Pancreas (tissue), 10 donors: ENCODE measurements at regions not wholly inside any gene's neighbourhood (a gene's known extent, or its start where the extent isn't known, plus 50 kb on each side); places are given as distances from the start of the nearest gene placed in this dataset.

ENCODE experiments used
- ATAC-seq, 4 donors: fragments of 200-7000 bp; cut with Tn5 transposase; one replicate each; pipeline versions ENCODE4 v1.8.0 to v1.9.1; 2020; ENCODE audit warnings: mild to moderate bottlenecking in 4 of 4, moderate library complexity in 4 of 4
- DNase-seq, 6 donors: peaks; one replicate each; pipeline ENCODE4 v3.0.0-alpha.2; 2020
- FAIRE-seq: peaks from 2 replicates; lab custom pipeline; 2012; peaks lifted over from hg19 to GRCh38; lab: Jason Lieb, UNC
- H3K27ac ChIP-seq, 4 donors: fragments of 200-600 bp; sonication (generic); 1 replicate in 3 of 4; 2 replicates in 1 of 4; pipeline versions ENCODE4 v1.5.0 to v1.8.0; 2020
- H3K27me3 ChIP-seq, 4 donors: fragments of 200-600 bp; one replicate each; pipeline ENCODE4 v1.8.0; 2021
- H3K36me3 ChIP-seq, 3 donors: fragments of 200-600 bp; sonication (generic) in 1 of 3; one replicate each; pipeline versions ENCODE4 v1.5.0 to v1.8.0; 2020 to 2021
- H3K4me1 ChIP-seq, 3 donors: fragments of 200-600 bp; one replicate each; pipeline ENCODE4 v1.8.0; 2021
- H3K4me3 ChIP-seq, 4 donors: fragments of 200-600 bp; sonication (generic) in 2 of 4; one replicate each; pipeline versions ENCODE4 v1.5.0 to v1.8.0; 2020 to 2021
- H3K9me3 ChIP-seq, 4 donors: fragments of 200-600 bp; one replicate each; pipeline ENCODE4 v1.8.0; 2021
- WGBS, 2 donors: extraction: QIAGEN DNeasy Blood & Tissue Kit; methylation state at CpG; one replicate each; pipeline ENCODE4 v1.1.7; 2013; 5-methylcytosine and 5-hydroxymethylcytosine counted together
- intact Hi-C, 3 donors: fragments of 100-400 bp; cut with DNase I; formaldehyde crosslinking; loops; one replicate each; pipeline versions ENCODE4 v1.11.1 to v1.14.2; 2022
- TF ChIP-seq, protein P1 (sequence below), 4 donors: fragments of 200-600 bp; sonication (generic) in 3 of 4; IDR thresholded peaks; one replicate each; pipeline versions ENCODE4 v1.5.0 to v1.8.0; 2021; ENCODE audit warnings: antibody characterized with exemption in 4 of 4
- donor health status: healthy with polysubstance abuse.
- donor health status: DM: no; HTN: no; CAD: no; lungs with moderate emphysema.
- donor health status: DM: no; HTN: no; CAD: no.
- donor health status: control.
- donor health status: control.
- donor health status: Bipolar disorder and iron deficiency.
- donor health status: DM: yes; HTN: yes; CAD: no.
- donor health status: DM: no; HTN: no; CAD: no.
- donor health status: DM: no; HTN: no; CAD: no.
- donor health status: DM: yes; HTN: yes; CAD: no.

- Histone ChIP-seq H3K4me3 (no peak overlapping the region), H3K27ac (no peak overlapping the region), H3K27me3 (no peaks in the 10 kb centered on the region), H3K9me3 (no peaks in the 10 kb centered on the region), H3K36me3 (no peaks in the 10 kb centered on the region), H3K4me1 (peaks cover 0 to 13% (median 7%) of the 10 kb centered on the region in 3 donors)
- 48% methylated on average over 2 of the region's 2 CpGs for WGBS, 2 donors
- FAIRE-seq, result no peak
- no peak for DNase-seq
- ATAC-seq, result no peak
- TF ChIP-seq, protein P1, sequence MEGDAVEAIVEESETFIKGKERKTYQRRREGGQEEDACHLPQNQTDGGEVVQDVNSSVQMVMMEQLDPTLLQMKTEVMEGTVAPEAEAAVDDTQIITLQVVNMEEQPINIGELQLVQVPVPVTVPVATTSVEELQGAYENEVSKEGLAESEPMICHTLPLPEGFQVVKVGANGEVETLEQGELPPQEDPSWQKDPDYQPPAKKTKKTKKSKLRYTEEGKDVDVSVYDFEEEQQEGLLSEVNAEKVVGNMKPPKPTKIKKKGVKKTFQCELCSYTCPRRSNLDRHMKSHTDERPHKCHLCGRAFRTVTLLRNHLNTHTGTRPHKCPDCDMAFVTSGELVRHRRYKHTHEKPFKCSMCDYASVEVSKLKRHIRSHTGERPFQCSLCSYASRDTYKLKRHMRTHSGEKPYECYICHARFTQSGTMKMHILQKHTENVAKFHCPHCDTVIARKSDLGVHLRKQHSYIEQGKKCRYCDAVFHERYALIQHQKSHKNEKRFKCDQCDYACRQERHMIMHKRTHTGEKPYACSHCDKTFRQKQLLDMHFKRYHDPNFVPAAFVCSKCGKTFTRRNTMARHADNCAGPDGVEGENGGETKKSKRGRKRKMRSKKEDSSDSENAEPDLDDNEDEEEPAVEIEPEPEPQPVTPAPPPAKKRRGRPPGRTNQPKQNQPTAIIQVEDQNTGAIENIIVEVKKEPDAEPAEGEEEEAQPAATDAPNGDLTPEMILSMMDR (IDR thresholded peaks at IDR 0.05), result no peak
- intact Hi-C loops, result no loop called here
Measured at GRCh38 chr12:89951050-89951693, 242.5 kb upstream of the ATP2B1 start.

DNA sequence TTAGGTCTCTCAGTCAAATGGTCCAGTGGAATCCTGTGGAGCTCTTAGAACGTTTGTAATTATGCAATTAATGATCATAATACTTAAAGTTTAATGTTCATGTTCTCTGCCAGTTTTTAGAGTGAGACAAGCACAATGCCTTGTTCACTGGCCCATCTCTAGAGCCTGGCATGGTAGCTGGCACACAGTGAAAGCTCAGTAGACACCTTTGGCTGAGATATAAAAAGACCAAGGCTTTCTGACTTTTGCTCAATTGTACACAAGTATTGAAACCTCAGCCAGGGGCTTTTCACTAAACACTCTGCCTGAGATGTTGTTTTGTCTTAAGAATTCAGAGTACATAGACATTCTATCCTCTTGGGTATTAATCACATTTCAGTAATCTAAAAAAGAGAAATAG lies 241.8 kb upstream of the ATP2B1 start:
- FAIRE-seq, result no peak
- Histone ChIP-seq H3K36me3 (no peaks in the 10 kb centered on the region), H3K27ac (no peak overlapping the region), H3K4me3 (no peak overlapping the region), H3K9me3 (no peaks in the 10 kb centered on the region), H3K4me1 (peaks cover 0 to 13% (median 7%) of the 10 kb centered on the region in 3 donors), H3K27me3 (no peaks in the 10 kb centered on the region)
- intact Hi-C loops, result no loop called here
- WGBS, 2 donors, result 23 to 27% methylated on average over 1 of the region's 1 CpG
- ATAC-seq, result no peak
- no peak for DNase-seq
- TF ChIP-seq, protein P1 (IDR thresholded peaks at IDR 0.05), result no peak

DNA sequence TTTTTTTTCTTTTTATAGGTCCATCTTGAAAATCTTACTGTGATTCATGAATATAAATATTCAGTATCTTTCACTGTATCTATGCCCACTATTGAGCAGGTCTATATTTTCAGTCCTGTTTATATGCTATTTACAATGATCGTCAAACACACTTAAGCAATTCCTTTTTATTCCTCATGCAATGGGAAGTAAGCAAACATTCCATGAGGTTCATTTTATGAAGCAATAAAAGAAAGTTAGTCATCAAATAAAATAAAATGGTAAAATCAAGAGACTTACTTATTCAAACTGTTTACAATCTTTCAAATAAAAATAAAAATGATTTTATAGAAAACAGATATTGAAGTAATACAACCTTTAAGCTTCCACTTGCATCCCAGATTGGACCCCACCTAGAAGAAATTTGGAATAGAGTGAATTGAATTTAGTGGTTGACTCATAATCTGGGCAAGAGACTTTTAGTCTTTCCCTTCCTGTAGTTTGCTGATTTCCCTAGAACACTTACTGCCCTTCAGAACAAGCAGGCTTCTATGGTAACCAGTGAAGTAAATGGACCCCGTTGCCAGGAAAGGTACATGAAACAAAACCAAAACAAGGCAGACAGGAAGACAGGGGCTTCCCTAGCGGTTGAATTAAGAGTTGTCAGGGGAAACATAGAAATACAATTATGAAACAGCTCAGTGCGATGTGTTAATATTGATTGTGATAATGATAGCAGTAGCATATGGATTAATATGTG lies 241.0 kb upstream of the ATP2B1 start:
- H3K27ac ChIP-seq, result no peak overlapping the region
- H3K27me3 ChIP-seq, result no peaks in the 10 kb centered on the region
- no peaks in the 10 kb centered on the region for H3K9me3 ChIP-seq
- peak in 3 of 4 donors; percentile 49 to 84 (median 83) for ATAC-seq
- no peak overlapping the region for H3K4me3 ChIP-seq
- no peak for DNase-seq
- no peaks in the 10 kb centered on the region for H3K36me3 ChIP-seq
- WGBS, 2 donors, result 67 to 73% methylated on average over 4 of the region's 4 CpGs
- intact Hi-C loops, result no loop called here
- TF ChIP-seq, protein P1 (IDR thresholded peaks at IDR 0.05), result no peak
- FAIRE-seq, result peak; percentile 97
- peaks cover 0 to 13% (median 7%) of the 10 kb centered on the region in 3 donors for H3K4me1 ChIP-seq

GRCh38 chr12:89948271-89949175 lies 239.9 kb upstream of the ATP2B1 start:
- no peaks in the 10 kb centered on the region for H3K9me3 ChIP-seq
- H3K4me3 ChIP-seq, result no peak overlapping the region
- 15 to 32% methylated on average over 1 of the region's 1 CpG for WGBS, 2 donors
- no peak for DNase-seq
- no peak for FAIRE-seq
- no peaks in the 10 kb centered on the region for H3K36me3 ChIP-seq
- H3K4me1 ChIP-seq, result peaks cover 0 to 13% (median 7%) of the 10 kb centered on the region in 3 donors
- peak in 1 of 4 donors; percentile 28 for ATAC-seq
- intact Hi-C loops, result no loop called here
- no peaks in the 10 kb centered on the region for H3K27me3 ChIP-seq
- TF ChIP-seq, protein P1 (IDR thresholded peaks at IDR 0.05), result no peak
- H3K27ac ChIP-seq, result no peak overlapping the region
